ENCODE measurements at regions not wholly inside any gene's neighbourhood (a gene's known extent, or its start where the extent isn't known, plus 50 kb on each side); places are given as distances from the start of the nearest gene placed in this dataset.
A peak's percentile ranks its signal among the peaks of the same experiment; 100 is the strongest.

DNA sequence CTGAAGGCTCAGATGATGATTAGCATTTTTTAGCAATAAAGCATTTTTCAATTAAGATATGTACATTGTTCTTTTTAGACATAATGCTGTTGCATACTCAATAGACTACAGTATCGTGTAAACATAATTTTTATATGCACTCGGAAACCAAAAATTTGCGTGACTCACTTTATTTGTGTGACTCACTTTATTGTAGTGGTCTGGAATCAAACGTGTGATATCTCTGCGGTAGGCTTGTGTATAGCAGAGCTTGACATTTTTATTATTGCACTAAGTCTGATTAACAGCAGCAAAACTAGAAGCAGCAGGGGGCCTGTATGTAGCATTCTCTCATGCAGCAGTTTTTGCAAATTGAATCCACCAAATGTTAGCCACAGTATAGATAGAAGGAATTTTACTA is 119.1 kb upstream of the PRDX4 start:
- no peak for DNase-seq

DNA sequence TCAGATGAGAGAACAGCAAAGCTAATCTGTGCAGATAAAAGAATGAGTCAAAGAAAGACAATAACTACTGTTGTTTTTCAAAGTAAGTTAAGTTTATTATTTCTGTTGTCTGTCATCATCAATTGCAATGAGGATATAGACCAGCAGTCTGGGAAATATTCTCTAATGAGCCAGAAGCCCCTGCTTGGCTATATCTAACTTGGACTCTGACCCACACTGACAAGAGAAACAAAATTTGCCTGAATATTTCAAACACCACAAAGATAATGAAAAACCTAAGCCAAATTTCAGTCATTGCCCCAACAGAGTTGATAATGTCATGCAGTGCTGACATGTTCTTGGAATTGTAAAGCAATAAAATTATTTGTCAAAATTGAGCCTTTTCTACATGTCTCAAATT is 115.0 kb upstream of the PRDX4 start:
- no peak for DNase-seq

DNA sequence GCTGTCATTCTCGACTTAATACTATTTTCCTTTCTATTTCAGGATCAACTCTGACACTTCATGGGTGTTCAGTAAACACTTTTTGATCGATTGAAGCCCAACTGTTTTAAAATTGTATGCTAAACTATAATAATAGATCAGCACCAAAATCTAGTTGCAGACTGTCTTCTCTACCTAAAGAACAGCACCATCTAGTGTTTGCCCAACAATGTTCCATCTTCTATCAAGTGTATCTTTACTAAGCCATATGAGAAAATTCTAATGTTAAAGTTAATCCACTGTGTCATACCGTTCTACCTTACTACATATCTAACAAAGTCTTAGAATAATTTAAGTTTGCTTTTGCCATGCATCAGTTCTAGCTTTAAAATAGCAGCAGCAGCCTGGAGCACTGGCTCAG is 113.0 kb upstream of the PRDX4 start:
- DNase-seq, result no peak

DNA sequence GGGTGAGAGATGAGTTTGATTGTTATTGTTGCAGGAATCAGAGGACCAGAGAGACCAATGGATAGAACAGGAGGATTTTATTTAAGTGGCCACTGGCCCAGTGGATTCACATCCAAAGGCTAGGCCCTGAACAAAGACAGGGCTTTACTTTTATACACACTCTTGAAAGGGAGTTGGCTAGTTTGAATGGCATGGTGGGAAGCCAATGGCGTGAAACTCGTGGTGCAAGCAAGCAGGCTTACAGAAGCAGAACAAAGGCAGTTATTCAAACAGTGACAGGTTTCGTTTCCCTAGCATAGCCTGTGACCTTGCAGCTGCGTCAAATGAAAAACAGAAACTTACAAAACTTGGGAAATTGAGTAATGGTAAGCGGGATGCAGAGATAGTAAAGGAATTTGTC is 110.2 kb upstream of the PRDX4 start:
- peak; percentile 22 for DNase-seq

DNA sequence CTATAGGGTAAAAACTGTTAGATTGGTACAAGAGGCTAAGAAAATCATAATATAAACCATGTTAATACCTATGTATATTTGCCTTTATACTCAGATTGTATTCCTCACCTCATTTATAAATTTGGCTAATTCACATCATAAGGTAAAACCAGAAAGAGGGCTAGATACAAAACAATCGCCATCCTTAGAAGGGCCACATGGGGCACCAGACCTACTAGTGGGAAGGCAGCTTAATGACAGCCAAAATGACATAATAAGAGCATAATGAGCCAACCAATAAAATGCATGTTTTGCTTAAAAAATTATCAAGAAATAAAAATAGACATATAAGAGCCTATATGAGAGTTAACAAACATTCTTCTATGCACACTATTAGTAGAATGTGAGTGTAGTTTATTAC is 107.3 kb upstream of the PRDX4 start:
- no peak for DNase-seq

DNA sequence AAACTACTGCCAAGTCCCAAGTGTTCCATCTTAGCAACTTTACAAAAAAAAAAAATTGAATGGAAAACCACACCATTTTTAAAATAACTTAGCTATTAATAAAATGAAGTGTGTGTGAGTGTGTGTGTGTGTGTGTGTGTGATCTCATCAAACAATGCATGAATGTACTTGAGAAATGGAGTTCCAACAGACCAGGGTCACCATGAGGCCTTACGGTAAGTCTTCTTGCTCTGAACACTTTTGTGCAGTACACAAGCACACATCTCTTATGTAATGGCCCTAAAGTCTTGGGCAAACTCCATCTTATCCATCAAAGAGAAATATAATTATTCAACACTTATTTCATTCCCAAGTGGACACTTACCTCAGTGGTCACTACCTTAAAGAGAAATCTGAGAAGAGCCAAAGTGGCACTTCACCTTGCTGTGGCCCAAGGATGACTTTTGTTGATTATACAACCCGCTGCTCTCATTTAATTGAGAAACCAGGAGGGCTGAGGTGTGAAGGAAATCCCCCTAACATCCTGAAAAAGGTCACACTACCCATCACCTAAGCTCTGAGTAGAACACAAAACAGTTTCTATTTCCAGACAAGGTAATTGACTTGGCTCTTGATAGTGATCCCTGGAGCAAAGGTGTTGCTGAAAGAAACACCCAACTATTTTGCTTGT is 96.5 kb upstream of the PRDX4 start:
- DNase-seq, result no peak

DNA sequence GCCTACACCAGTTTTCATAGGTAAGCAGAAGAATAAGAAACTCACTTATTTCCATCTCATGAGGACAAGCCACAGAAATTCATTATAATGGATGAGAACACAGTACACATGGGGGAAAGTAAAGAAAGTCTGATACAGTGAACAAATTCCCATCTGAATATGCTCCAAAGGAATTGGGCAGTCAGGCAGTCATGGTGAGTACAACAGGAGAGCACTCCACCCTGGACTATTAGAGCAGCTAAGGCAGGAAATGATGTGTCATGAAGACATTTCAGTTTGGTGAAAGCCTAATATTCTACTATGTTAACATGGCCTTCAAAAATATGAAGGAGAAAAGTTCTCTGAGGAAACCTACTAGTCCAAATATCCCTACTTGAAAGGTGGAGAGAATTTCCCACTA is 92.0 kb upstream of the PRDX4 start:
- DNase-seq, result no peak

DNA sequence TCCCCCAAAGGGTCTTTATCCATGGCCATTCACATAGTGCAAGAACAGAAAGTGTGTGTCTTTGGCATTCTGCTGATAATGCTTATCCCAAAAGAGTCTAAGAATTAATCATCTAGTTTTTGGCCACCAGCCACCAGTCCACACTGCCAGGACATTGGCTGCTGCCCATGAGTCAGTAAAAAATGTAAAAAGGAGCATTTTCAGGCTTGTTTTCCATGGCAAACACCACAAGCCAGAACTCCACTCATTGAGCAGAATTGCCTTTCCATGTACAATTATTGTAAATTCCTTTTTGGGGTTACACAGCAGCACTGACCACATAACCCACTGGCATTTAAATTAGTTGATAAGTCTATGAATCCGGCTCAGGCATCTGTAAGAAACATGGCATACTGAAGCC is 89.2 kb upstream of the PRDX4 start:
- DNase-seq, result no peak

DNA sequence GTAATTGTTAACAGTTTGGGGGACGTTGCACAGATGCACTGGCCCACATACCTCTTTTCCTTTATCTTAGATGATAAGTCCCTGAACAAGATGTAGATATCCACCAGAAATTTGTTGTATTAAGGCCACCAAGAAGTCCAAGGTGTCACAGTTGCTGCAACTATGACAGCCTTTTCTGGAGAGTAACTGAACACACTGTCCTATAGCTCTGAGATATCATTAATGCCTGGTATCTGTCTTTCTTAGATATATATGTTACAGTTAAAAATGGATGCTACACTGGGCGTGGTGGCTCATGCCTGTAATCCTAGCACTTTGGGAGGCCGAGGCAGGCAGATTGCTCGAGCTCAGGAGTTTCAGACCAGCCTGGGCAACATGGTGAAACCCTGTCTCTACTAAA is 77.8 kb upstream of the PRDX4 start:
- DNase-seq, result no peak

DNA sequence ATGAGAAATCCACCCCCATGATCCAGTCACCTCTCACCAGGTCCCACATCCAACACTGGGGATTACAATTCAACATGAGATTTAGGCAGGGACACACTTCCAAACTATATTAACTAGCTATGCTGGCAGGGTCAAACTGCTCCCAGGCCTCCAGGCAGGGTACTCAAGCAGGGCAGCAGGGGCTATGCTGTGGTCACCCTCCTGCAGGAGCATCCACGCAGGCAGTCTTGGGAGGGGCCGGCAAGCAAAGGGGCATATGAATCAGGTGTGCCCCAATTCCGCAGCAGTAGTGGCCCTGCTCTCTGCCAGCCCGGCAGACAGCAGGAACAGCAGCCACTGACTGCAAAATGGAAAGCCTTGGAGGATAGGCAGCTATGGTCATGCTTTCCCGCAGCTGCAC is 74.6 kb upstream of the PRDX4 start:
- DNase-seq, result no peak

DNA sequence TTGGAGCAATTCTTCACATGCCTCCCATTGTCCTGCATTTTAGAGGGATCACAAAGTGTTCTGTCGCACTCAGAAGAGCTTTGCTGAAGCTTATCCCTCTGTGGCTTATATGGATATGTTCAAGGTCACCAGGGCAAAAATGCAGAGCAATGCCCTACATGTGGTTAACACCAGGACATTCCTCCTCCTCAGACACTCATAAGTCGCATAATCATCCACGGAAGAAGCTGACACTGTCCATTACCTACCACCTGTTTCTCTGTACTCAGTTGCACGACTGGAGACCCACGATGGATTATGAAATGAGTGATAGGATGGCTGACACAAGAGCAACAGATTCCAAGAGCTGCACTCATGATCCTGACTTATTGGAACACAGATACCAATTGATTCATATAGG is 68.7 kb upstream of the PRDX4 start:
- DNase-seq, result no peak

DNA sequence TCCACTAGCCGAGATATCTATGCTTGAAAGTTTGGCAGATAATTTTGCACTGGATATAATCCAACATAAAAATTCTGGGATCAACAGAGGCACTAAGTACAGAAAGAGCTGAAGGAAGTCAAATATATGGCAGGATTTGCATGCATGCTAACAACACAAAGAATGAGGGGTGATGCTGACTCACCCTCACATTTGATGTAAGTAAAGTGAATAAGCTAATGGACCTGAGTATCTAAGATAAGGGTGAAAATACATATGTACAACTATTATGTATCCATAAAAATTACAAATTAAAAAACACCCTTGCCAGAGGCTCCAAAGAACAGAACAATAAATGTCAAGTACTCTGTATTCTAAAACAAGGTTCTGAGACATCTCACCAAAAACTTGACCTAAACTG is 63.8 kb upstream of the PRDX4 start:
- DNase-seq, result no peak

DNA sequence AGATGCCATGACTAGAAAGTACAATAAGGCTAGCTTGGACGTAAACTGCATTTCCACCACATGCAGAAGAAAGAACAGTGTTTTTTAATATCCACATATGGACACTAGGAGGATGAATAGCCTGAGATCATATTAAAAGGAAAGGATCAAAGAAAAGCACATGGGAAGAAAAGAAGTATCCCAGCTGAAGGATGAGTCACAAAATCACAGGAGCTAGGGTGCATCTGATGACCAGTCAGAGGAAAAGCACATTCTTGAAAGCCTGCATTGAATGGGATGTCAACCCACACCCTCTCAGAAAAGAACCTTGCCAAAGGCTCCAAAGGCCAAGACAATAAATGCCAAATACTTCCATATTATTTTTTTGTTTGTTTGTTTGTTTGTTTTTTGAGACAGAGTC is 56.8 kb upstream of the PRDX4 start:
- DNase-seq, result no peak

DNA sequence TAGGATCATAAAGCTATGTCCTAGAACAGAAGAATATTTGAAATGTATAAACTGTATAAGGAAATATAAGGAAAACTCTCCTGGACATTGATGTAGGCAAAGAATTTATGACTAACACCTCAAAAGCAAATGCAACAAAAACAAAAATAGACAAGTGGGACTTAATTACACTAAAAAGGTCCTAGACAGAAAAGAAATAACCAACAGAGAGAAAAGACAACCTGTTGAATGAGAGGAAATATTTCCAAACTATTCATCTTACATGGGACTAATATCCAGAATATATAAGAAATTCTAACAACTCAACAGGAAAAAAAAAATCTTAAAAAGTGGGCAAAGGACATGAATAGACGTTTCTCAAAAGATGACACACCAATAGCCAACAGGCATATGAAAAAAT is 54.4 kb upstream of the PRDX4 start:
- DNase-seq, result no peak

DNA sequence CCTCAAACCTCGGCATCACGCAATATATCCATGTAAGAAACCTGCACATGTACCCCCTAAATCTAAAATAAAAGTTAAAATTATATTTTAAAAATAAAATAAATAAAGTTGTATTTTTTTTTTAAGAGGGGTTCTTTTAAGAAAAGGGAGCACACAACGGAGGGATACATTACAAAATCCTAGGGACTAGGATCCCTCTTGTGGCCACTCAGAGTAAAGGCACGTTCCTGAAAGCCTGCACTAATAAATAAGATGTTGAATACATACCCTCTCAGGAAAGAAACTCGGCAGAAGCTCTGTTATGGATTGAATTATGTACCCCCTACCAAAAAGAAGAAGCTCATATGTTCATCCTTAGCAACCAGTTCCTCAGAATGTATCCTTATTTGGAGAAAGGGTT is 50.9 kb upstream of the PRDX4 start:
- no peak for DNase-seq
